ENCODE measurements at regions not wholly inside any gene's neighbourhood (a gene's known extent, or its start where the extent isn't known, plus 50 kb on each side); places are given as distances from the start of the nearest gene placed in this dataset.

DNA sequence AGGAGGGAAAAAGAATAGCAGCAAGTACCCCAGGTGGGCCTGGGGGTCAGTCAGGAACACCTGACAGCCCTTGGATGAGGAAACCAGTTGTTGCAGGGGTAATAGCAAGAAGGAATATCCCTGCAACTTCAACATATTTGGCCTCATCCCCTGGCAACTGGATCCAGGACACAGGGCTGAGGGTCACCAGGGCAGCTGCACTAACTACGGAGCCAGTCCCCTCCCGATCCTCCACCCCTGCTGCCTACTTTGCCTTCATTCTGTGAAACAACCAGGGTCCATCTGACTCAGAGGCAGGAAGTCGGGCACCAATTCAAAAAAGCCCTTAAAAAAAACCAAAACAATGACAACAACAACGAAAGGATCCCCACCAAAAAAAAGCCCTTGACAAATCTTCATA lies 52.9 kb downstream of the FRMPD3 start:
- no peak for DNase-seq

DNA sequence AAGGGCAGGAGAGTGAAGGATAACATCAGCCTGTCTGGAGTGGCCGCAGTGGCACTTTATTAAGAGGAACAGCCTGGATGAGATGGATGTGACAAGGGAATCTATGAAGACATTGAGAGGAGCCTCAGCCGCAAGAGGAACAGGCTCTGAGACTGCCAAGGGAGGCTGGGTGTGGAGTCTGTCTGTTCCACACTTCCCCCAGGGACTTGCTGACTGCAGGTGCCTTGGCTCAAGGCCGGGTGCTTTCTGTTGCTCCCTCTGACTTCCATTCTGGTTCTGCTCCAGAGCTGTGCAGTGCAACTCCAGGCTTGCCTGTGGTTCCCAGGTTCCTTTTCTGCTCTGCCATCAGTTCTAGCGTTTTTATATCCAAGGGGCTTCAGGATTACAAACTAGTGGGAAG lies 54.6 kb downstream of the FRMPD3 start:
- DNase-seq: no peak

GRCh38 chrX:107505223-107505622 lies 55.8 kb downstream of the FRMPD3 start:
- no peak for DNase-seq

- DNase-seq: no peak
Observed at GRCh38 chrX:107506596-107507031, 57.2 kb downstream of the FRMPD3 start.

DNA sequence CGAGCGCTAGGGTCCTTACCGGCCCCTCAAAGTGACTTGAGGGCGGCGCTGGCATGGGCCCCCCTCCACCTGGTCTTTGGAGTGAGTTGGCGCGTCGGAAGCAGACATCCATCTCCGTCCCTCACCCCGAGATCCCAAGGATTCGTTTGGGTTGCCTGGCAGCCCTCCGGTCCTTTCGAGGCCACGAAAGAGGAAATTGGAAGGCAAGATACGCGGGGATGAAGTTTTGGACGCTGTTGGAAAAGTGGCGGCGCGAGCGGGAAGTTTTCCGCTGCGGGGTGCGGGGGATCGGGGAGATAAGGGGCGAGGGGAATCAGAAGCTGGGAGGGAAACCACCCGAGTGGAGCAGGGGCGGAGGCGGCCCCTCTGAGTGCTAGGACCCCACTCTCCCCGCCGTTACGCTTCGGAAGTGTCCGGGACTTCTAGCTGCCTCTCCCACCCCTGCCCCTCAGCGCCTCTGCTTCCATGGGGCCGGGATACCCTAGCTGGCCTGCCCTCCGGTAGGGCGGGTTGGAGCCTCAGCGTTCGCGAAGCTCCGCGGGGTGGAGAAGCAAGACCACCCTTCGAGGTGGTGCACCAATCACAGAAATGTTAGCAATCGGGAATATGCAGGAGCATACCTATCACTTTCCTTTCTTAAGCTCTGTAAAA lies 57.8 kb downstream of the FRMPD3 start:
- no peak for DNase-seq

GRCh38 chrX:107507744-107508117 lies 58.3 kb downstream of the FRMPD3 start:
- no peak for DNase-seq

GRCh38 chrX:107508925-107509324 lies 59.5 kb downstream of the FRMPD3 start:
- no peak for DNase-seq

GRCh38 chrX:107514944-107515343 lies 65.5 kb downstream of the FRMPD3 start:
- no peak for DNase-seq

- no peak for DNase-seq
Observed at GRCh38 chrX:107521877-107522586, 72.6 kb downstream of the FRMPD3 start.

GRCh38 chrX:107522901-107523300 lies 73.4 kb downstream of the FRMPD3 start:
- DNase-seq: no peak

DNA sequence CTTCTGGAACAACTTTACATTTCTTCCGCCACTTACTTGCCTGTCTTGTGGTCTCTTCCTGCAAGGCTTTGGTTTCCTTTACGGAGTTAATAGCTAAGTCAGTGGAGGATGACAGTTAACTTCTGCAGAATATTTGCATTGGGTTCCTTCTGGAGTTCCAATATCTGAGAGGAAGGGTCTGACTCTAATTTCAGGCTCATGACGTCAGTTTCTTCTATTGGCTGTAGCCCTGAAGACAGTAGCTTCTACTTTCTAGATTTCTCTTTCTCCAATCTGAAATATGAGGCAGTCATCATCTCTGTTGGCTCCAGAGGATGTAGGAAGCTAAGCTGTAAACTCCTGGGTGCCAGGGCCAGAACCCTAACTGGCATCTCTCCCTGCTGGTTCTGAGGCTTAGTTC lies 76.7 kb downstream of the FRMPD3 start:
- no peak for DNase-seq

- DNase-seq: no peak
Observed at GRCh38 chrX:107530141-107530540, 80.7 kb downstream of the FRMPD3 start.

GRCh38 chrX:107537815-107538214 lies 88.4 kb downstream of the FRMPD3 start:
- DNase-seq: peak in 1 of 2 experiments; percentile 0

DNA sequence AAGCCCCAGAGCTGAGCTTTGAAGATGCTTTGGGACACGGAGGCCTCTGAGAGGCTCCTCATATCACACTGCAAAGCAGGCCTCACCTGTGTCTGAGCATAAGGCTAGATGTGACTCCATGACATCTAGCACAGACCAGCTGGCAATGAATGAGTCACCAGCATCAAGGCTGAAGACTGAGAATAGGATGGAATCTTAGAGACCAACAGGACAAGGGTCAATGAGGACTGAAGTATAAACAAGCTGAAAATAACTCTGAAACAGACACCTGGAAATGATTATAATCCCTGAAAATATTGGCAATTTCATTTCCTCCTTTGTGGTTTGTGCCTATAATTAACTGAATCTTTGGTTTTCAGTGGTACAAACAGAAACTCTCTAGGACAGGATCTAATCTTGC lies 87.1 kb upstream of the PRPS1 start:
- DNase-seq: no peak

GRCh38 chrX:107542040-107542439 lies 86.3 kb upstream of the PRPS1 start:
- no peak for DNase-seq

- no peak for DNase-seq
Observed at GRCh38 chrX:107542500-107542899, 85.8 kb upstream of the PRPS1 start.

DNA sequence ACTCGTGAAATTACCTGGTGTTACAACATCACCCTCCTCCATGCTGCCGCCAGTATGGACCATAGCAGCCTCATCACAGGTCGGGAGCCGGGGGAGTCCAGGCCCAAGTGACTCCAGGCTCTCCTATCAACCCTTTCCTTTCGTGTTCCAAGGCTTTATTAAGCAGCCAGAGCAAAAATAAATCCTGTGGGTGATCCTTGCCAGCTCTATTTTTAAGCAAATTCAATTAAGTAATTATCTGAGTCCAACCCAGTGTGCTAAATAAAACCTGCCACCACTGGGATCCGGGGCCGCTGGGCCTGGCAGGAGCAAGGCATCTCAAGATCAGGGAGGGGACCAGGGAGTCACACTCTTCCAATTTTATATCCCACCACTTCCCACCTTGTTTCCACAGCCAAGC lies 80.7 kb upstream of the PRPS1 start:
- no peak for DNase-seq

DNA sequence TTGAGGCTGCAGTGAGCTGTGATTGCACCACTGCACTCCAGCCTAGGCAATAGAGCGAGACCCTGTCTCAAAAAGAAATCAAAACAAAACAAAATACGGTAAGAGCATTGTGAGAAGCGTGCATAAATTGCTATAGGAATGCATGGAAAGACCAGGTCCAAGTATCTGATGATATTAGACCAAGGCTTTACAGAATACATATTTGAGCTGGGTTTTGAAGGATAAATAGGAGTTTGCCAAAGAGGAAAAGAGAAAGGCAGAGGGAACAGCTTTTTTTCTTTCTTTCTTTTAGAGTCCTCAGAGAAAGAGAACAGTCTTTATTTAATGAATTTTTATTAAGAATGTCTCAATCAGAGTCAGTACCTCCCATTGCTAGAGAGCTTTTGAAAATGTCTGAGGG lies 79.5 kb upstream of the PRPS1 start:
- DNase-seq: no peak

DNA sequence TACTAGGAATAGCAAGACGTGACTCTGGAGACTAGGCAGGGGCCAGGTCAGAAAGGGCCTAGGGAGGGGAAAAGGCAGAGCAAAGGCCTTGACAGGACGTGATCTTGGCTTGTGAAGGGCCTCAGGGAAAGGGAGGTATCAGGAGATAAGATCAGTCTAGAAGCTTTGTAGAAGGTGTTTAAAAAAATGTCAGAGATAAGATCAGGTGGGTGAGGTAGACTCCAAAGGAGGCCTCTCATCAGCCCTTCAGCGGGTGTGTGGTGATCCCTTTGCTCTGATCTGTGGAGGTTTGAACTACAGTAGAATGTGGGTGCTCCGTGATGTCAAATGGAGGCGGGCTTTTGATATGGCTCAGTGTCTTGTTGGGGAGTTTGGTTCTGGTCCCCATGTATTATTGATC lies 78.8 kb upstream of the PRPS1 start:
- no peak for DNase-seq

DNA sequence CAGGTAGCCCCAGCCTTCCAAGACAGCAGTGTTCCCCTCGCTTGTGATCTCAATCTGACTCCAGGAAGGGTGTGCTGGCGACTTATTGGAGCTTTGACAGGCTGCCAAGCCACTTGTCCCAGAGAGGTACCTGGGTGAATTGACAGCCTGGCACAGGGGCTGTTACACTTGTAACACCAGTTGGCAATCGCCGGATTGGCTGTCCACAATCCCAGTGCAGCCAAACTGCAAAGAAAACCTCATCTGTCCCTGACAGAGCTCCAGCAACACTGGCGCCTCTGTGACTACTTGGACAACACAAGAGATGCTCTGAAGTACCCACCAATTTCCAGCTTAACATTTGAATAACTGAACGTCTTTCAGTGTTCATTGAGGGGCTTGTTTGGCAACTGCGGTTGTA lies 76.8 kb upstream of the PRPS1 start:
- no peak for DNase-seq

DNA sequence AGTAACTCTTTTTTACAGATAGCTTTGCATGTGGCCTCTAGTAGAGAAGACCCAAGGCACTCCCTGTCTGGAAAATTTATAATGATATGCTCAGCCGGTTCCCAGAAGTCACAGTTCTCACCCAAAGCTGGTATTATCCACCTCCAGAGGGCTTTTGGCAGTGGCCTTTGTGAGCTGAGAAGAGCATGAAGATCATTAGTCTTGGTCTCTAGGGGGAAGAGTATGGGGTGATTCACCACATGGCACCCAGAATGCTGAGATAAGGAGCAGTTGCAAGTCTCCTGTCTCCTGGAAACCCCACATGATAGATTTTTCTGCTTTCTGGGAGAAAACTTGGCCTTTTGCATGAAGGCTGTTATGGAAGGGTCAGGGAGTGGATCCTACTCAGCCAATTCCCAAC lies 75.4 kb upstream of the PRPS1 start:
- no peak for DNase-seq

DNA sequence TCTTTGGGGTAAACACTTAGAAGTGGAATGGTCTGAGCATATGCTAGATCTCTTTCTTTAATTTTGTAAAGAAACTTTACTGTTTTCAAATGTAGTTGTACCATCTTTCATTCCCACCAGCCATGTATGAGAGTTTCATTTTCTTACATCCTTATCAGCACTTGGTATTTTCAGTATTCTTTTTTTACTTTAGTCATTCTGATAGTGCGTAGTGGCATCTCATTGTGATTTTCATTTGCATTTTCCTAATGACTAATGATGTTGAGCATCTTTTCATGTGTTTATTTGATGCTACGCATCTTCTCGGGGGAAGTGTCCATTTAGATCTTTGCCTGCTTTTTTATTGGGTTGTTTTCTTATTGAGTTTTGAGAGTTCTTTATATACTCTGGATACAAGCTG lies 71.3 kb upstream of the PRPS1 start:
- no peak for DNase-seq

DNA sequence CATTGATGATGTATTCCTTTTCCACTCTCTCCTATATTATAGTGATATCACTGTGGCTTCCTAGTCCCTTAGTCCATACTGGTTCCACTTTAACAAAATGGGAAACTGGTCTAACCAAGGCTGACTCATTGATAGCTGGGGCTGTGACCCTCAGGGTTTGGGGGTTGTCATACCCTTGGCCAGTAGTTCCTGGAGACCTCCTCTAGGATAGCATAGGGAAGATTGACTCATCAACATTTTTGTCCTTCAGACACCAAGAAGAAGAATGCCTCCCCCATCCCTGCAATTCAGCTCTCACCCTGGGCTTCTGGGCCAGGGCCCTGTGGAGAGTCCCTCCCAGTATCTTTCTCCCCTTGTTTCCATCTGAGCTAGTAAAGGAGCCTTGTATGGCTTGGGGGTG lies 68.8 kb upstream of the PRPS1 start:
- DNase-seq: no peak

DNA sequence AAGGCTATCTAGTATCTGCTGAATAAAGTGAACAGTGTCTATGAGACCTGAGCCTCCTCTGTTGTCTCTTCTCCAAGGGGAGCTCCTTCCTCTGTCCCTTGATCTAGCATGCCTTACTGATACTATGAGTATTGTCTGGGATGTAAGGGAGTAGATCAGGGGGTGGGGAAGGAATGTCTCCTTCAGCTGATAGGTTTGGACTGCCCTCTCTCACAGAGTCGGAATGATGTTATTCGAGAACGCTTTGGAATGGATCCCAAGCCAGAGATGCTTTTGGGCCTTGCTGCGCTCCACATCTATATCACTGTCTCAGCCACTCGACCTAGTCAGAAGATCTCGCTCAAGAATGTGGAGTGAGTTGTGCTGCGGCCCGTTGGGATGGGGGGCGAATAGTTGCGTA lies 68.3 kb upstream of the PRPS1 start:
- DNase-seq: no peak

- DNase-seq: no peak
Observed at GRCh38 chrX:107560980-107561379, 67.3 kb upstream of the PRPS1 start.

Data from SW 1271 (cell line).